Peyer's patch (tissue), 4 donors: ENCODE measurements at regions not wholly inside any gene's neighbourhood (a gene's known extent, or its start where the extent isn't known, plus 50 kb on each side); places are given as distances from the start of the nearest gene placed in this dataset.

Experiments used
- DNase-seq, 3 donors: peaks; one replicate each; pipeline ENCODE4 v3.0.0-alpha.2; 2017 to 2019
- H3K27ac ChIP-seq, 4 donors: fragments of 200-600 bp; sonication (generic); one replicate each; pipeline ENCODE4 v1.5.1; 2016 to 2019
- H3K27me3 ChIP-seq, 2 donors: fragments of 200-600 bp; sonication (generic); one replicate each; pipeline ENCODE4 v1.5.1; 2019
- H3K36me3 ChIP-seq, 3 donors: fragments of 200-600 bp; sonication (generic); one replicate each; pipeline ENCODE4 v1.5.1; 2016 to 2019
- H3K4me1 ChIP-seq, 4 donors: fragments of 200-600 bp; sonication (generic); one replicate each; pipeline ENCODE4 v1.5.1; 2016 to 2019
- H3K4me3 ChIP-seq, 4 donors: fragments of 200-600 bp; sonication (generic); 1 replicate in 3 of 4; 2 replicates in 1 of 4; pipeline ENCODE4 v1.5.1; 2016 to 2019; ENCODE audit warnings: mild to moderate bottlenecking in 1 of 4
- H3K9me3 ChIP-seq, 4 donors: fragments of 200-600 bp; sonication (generic); one replicate each; pipeline ENCODE4 v1.5.1; 2016 to 2019; ENCODE audit warnings: mild to moderate bottlenecking in 1 of 4
- POLR2A ChIP-seq, 2 donors: fragments of 450-650 bp; IDR thresholded peaks; one replicate each; pipeline ENCODE4 v1.5.1; 2017; ENCODE audit warnings: antibody characterized with exemption in 2 of 2, mild to moderate bottlenecking in 2 of 2, moderate library complexity in 2 of 2
- TF ChIP-seq, protein P1 (sequence below), 6 experiments: fragments of 450-650 bp in 4 of 6; fragments of 200-600 bp in 2 of 6; sonication (generic) in 1 of 6; IDR thresholded peaks; one replicate each; pipeline ENCODE4 v1.5.1; 2017 to 2019; ENCODE audit warnings: antibody characterized with exemption in 6 of 6, mild to moderate bottlenecking in 3 of 6, moderate library complexity in 1 of 6

GRCh38 chr2:21981127-21981526 lies 857.4 kb downstream of the TDRD15 start:
- no peaks in the 10 kb centered on the region for H3K36me3 ChIP-seq
- no peak overlapping the region for H3K4me3 ChIP-seq
- no peaks in the 10 kb centered on the region for H3K27me3 ChIP-seq
- no peak overlapping the region for H3K27ac ChIP-seq
- no peak for DNase-seq
- TF ChIP-seq POLR2A (IDR thresholded peaks at IDR 0.05) = no peak
- TF ChIP-seq, protein P1, sequence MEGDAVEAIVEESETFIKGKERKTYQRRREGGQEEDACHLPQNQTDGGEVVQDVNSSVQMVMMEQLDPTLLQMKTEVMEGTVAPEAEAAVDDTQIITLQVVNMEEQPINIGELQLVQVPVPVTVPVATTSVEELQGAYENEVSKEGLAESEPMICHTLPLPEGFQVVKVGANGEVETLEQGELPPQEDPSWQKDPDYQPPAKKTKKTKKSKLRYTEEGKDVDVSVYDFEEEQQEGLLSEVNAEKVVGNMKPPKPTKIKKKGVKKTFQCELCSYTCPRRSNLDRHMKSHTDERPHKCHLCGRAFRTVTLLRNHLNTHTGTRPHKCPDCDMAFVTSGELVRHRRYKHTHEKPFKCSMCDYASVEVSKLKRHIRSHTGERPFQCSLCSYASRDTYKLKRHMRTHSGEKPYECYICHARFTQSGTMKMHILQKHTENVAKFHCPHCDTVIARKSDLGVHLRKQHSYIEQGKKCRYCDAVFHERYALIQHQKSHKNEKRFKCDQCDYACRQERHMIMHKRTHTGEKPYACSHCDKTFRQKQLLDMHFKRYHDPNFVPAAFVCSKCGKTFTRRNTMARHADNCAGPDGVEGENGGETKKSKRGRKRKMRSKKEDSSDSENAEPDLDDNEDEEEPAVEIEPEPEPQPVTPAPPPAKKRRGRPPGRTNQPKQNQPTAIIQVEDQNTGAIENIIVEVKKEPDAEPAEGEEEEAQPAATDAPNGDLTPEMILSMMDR (IDR thresholded peaks at IDR 0.05) = no peak
- H3K9me3 ChIP-seq = no peaks in the 10 kb centered on the region
- H3K4me1 ChIP-seq = no peaks in the 10 kb centered on the region

DNA sequence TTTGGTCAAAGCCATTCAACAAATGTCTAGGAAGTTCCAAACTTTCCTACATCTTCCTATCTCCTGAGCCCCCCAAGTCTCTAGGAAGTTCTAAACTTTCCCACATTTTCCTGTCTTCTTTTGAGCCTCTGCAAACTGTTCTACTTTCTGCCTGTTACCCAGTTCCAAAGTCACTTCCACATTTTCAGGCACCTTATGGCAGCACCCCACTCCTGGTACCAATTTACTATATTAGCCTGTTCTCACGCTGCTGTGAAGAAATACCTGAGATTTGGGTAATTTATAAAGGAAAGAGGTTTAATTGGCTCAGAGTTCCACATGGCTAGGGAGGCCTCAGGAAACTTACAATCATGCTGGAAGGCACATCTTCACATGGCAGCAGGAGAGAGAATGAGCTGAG lies 869.2 kb downstream of the TDRD15 start:
- no peaks in the 10 kb centered on the region for H3K4me1 ChIP-seq

GRCh38 chr2:21996339-21996738 lies 872.6 kb downstream of the TDRD15 start:
- TF ChIP-seq, protein P1 (IDR thresholded peaks at IDR 0.05) = no peak
- no peak for TF ChIP-seq POLR2A (IDR thresholded peaks at IDR 0.05)
- no peaks in the 10 kb centered on the region for H3K27me3 ChIP-seq
- no peaks in the 10 kb centered on the region for H3K4me1 ChIP-seq
- no peaks in the 10 kb centered on the region for H3K36me3 ChIP-seq
- no peak overlapping the region for H3K27ac ChIP-seq
- no peak overlapping the region for H3K4me3 ChIP-seq
- H3K9me3 ChIP-seq = peaks cover 0 to 6% (median 0%) of the 10 kb centered on the region in 4 donors
- DNase-seq = no peak

More for the DNA sequence above, 869.2 kb downstream of the TDRD15 start:
- H3K27ac ChIP-seq = no peak overlapping the region
- H3K27me3 ChIP-seq = no peaks in the 10 kb centered on the region
- TF ChIP-seq POLR2A (IDR thresholded peaks at IDR 0.05) = no peak
- TF ChIP-seq, protein P1 (IDR thresholded peaks at IDR 0.05) = no peak
- DNase-seq = no peak
- H3K4me3 ChIP-seq = no peak overlapping the region
- H3K36me3 ChIP-seq = no peaks in the 10 kb centered on the region
- H3K9me3 ChIP-seq = peaks cover 0 to 6% (median 0%) of the 10 kb centered on the region in 4 donors

DNA sequence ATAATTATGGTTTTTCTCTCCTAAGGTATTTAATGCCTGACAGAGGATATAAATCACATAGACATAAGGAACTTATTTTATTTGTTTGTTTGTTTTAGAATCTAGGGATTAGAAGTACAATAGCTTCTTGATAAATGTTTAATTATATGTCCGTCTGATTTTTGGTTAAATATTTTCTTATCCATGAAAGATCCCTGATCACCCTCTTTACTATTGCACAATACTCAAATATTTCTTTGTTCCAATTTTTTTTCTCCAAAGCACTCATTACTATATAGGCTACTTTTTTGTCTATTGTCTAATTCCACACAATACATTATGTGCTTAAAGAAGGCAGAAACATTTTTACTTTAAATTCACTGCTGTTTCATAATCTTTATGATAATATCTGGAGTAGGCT lies 875.8 kb downstream of the TDRD15 start:
- no peak overlapping the region for H3K27ac ChIP-seq
- DNase-seq = no peak

DNA sequence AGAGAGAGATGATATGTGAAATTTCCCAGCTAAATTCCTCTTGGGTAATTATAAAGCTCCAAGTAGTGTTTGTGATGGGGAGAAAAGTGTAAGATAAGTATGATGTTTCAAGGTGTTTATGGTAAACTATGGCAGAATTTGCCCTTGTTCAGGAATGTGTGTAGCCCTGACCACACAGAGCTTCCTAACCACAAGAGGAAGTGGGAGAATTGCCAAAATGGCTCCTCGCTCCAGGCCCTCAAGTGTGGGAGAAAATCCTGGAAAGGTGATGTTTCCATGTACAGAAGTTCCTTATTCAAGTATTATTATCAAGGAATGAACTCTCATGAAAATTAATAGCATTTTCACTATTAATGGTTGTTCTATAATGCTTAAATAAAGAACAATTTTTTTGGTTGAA lies 878.3 kb downstream of the TDRD15 start:
- Histone ChIP-seq H3K4me3 (no peak overlapping the region), H3K4me1 (no peaks in the 10 kb centered on the region), H3K36me3 (no peaks in the 10 kb centered on the region), H3K9me3 (no peaks in the 10 kb centered on the region), H3K27me3 (no peaks in the 10 kb centered on the region), H3K27ac (no peak overlapping the region)
- no peak for DNase-seq
- no peak for TF ChIP-seq POLR2A (IDR thresholded peaks at IDR 0.05)
- TF ChIP-seq, protein P1 (IDR thresholded peaks at IDR 0.05) = no peak

More for the DNA sequence above, 875.8 kb downstream of the TDRD15 start:
- H3K4me1 ChIP-seq = no peaks in the 10 kb centered on the region
- H3K27me3 ChIP-seq = no peaks in the 10 kb centered on the region
- no peaks in the 10 kb centered on the region for H3K36me3 ChIP-seq
- H3K9me3 ChIP-seq = no peaks in the 10 kb centered on the region
- no peak overlapping the region for H3K4me3 ChIP-seq
- no peak for TF ChIP-seq POLR2A (IDR thresholded peaks at IDR 0.05)
- TF ChIP-seq, protein P1 (IDR thresholded peaks at IDR 0.05) = no peak

GRCh38 chr2:22003270-22003669 lies 879.5 kb downstream of the TDRD15 start:
- H3K27ac ChIP-seq = no peak overlapping the region
- H3K9me3 ChIP-seq = no peaks in the 10 kb centered on the region
- no peak for DNase-seq
- H3K4me1 ChIP-seq = no peaks in the 10 kb centered on the region
- H3K27me3 ChIP-seq = no peaks in the 10 kb centered on the region
- H3K36me3 ChIP-seq = no peaks in the 10 kb centered on the region
- TF ChIP-seq POLR2A (IDR thresholded peaks at IDR 0.05) = no peak
- TF ChIP-seq, protein P1 (IDR thresholded peaks at IDR 0.05) = no peak
- no peak overlapping the region for H3K4me3 ChIP-seq
